ENCODE measurements at regions not wholly inside any gene's neighbourhood (a gene's known extent, or its start where the extent isn't known, plus 50 kb on each side); places are given as distances from the start of the nearest gene placed in this dataset.
"Not testable (repeated sequence)": the region's sequence is repeated elsewhere in the genome, so short reads cannot be mapped to it uniquely, and the experiment has no call there.

GRCh38 chr7:4609576-4609975 lies 72.5 kb upstream of the FOXK1 start:
- TF ChIP-seq SIN3A (IDR thresholded peaks at IDR 0.05; ENCODE audit: borderline replicate concordance, insufficient read depth, low read depth, low read length); POLR2AphosphoS5 (IDR thresholded peaks at IDR 0.05; ENCODE audit: low read depth, low read length); CTCF (IDR thresholded peaks at IDR 0.05); TCF7L2 (IDR thresholded peaks at IDR 0.05; ENCODE audit: low read depth, low read length): not testable (repeated sequence)
- TF ChIP-seq, protein P1, sequence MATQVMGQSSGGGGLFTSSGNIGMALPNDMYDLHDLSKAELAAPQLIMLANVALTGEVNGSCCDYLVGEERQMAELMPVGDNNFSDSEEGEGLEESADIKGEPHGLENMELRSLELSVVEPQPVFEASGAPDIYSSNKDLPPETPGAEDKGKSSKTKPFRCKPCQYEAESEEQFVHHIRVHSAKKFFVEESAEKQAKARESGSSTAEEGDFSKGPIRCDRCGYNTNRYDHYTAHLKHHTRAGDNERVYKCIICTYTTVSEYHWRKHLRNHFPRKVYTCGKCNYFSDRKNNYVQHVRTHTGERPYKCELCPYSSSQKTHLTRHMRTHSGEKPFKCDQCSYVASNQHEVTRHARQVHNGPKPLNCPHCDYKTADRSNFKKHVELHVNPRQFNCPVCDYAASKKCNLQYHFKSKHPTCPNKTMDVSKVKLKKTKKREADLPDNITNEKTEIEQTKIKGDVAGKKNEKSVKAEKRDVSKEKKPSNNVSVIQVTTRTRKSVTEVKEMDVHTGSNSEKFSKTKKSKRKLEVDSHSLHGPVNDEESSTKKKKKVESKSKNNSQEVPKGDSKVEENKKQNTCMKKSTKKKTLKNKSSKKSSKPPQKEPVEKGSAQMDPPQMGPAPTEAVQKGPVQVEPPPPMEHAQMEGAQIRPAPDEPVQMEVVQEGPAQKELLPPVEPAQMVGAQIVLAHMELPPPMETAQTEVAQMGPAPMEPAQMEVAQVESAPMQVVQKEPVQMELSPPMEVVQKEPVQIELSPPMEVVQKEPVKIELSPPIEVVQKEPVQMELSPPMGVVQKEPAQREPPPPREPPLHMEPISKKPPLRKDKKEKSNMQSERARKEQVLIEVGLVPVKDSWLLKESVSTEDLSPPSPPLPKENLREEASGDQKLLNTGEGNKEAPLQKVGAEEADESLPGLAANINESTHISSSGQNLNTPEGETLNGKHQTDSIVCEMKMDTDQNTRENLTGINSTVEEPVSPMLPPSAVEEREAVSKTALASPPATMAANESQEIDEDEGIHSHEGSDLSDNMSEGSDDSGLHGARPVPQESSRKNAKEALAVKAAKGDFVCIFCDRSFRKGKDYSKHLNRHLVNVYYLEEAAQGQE (IDR thresholded peaks at IDR 0.05; ENCODE audit: insufficient read depth in 1 of 2, low read depth in 2 of 2, low read length in 1 of 2) = not testable (repeated sequence)

Data from Panc1 (cell line).